Suprapubic skin (tissue), 3 donors: ENCODE measurements at regions not wholly inside any gene's neighbourhood (a gene's known extent, or its start where the extent isn't known, plus 50 kb on each side); places are given as distances from the start of the nearest gene placed in this dataset.

Experiments
- CTCF ChIP-seq, 2 donors: fragments of 200-600 bp in 1 of 2; fragments of 450-650 bp in 1 of 2; sonication (generic) in 1 of 2; IDR thresholded peaks; one replicate each; pipeline ENCODE4 v1.5.1; 2016 to 2019; ENCODE audit warnings: antibody characterized with exemption in 2 of 2, mild to moderate bottlenecking in 1 of 2, moderate library complexity in 1 of 2
- EP300 ChIP-seq: sonication (generic); formaldehyde crosslinking; IDR thresholded peaks from one replicate; pipeline ENCODE4 v1.6.1; 2017; ENCODE audit warnings: antibody characterized with exemption
- POLR2A ChIP-seq, 2 donors: fragments of 450-650 bp; IDR thresholded peaks; one replicate each; pipeline ENCODE4 v1.6.1; 2017; ENCODE audit warnings: antibody characterized with exemption in 2 of 2, mild to moderate bottlenecking in 2 of 2, moderate library complexity in 2 of 2

GRCh38 chr7:131047651-131048304 lies 279.9 kb upstream of the MKLN1 start:
- no peak for TF ChIP-seq EP300
- no peak for TF ChIP-seq CTCF (IDR thresholded peaks at IDR 0.05)
- no peak for TF ChIP-seq POLR2A (IDR thresholded peaks at IDR 0.05)
